HFFc6 (cell line): ENCODE measurements at regions not wholly inside any gene's neighbourhood (a gene's known extent, or its start where the extent isn't known, plus 50 kb on each side); places are given as distances from the start of the nearest gene placed in this dataset.
"Not testable (repeated sequence)": the region's sequence is repeated elsewhere in the genome, so short reads cannot be mapped to it uniquely, and the experiment has no call there.

ENCODE experiments used
- DNase-seq: peaks from one replicate; pipeline ENCODE4 v3.0.0-alpha.2; 2018
- H3K27ac Mint-ChIP-seq: 2 replicates; pipeline ENCODE4 v1.8.0; 2020; ENCODE audit warnings: mild to moderate bottlenecking, mixed read lengths
- H3K27me3 Mint-ChIP-seq: 2 replicates; pipeline ENCODE4 v1.8.0; 2021; ENCODE audit warnings: mild to moderate bottlenecking, moderate library complexity, mixed read lengths; ENCODE audit not compliant: insufficient read depth
- H3K36me3 Mint-ChIP-seq: 2 replicates; pipeline ENCODE4 v1.8.0; 2021; ENCODE audit warnings: low read depth, mixed read lengths
- H3K4me1 Mint-ChIP-seq: 2 replicates; pipeline ENCODE4 v1.8.0; 2020; ENCODE audit warnings: low read depth, mixed read lengths
- H3K4me3 Mint-ChIP-seq: 2 replicates; pipeline ENCODE4 v1.8.0; 2020; ENCODE audit warnings: mild to moderate bottlenecking, moderate library complexity, mixed read lengths
- H3K9me3 Mint-ChIP-seq: 2 replicates; pipeline ENCODE4 v1.8.0; 2020; ENCODE audit warnings: mild to moderate bottlenecking, mixed read lengths
- CTCF ChIP-seq: fragments of 200-600 bp; sonication (generic); IDR thresholded peaks from 2 replicates; pipeline ENCODE4 v1.5.0; 2021; ENCODE audit warnings: antibody characterized with exemption, mild to moderate bottlenecking

GRCh38 chr12:60539592-60539991 is 943.8 kb downstream of the SLC16A7 start:
- H3K9me3 Mint-ChIP-seq: no peaks in the 10 kb centered on the region
- no peaks in the 10 kb centered on the region for H3K4me1 Mint-ChIP-seq
- H3K4me3 Mint-ChIP-seq: peak overlapping the region; percentile 6; the same call in 1 of the 2 replicates
- DNase-seq: no peak
- TF ChIP-seq CTCF: no peak
- no peaks in the 10 kb centered on the region for H3K27me3 Mint-ChIP-seq
- H3K36me3 Mint-ChIP-seq: no peaks in the 10 kb centered on the region
- H3K27ac Mint-ChIP-seq: no peak overlapping the region

GRCh38 chr12:60568914-60569313 is 973.1 kb downstream of the SLC16A7 start:
- Mint-ChIP-seq H3K36me3 (no peaks in the 10 kb centered on the region), H3K27ac (no peak overlapping the region), H3K4me3 (no peak overlapping the region), H3K9me3 (no peaks in the 10 kb centered on the region), H3K4me1 (no peaks in the 10 kb centered on the region), H3K27me3 (no peaks in the 10 kb centered on the region)
- no peak for TF ChIP-seq CTCF
- no peak for DNase-seq

GRCh38 chr12:60577607-60578006 is 981.8 kb downstream of the SLC16A7 start:
- Mint-ChIP-seq H3K4me3 (no peak overlapping the region), H3K9me3 (no peaks in the 10 kb centered on the region), H3K4me1 (no peaks in the 10 kb centered on the region), H3K27me3 (no peaks in the 10 kb centered on the region), H3K36me3 (no peaks in the 10 kb centered on the region), H3K27ac (no peak overlapping the region)
- DNase-seq: no peak
- TF ChIP-seq CTCF: no peak

GRCh38 chr12:60587664-60588063 is 991.8 kb downstream of the SLC16A7 start:
- peaks cover 22% of the 10 kb centered on the region; the same call in 1 of the 2 replicates for H3K9me3 Mint-ChIP-seq
- H3K36me3 Mint-ChIP-seq, H3K4me3 Mint-ChIP-seq, H3K27ac Mint-ChIP-seq, H3K27me3 Mint-ChIP-seq, DNase-seq, H3K4me1 Mint-ChIP-seq: not testable (repeated sequence)

- no peak for TF ChIP-seq CTCF
- H3K9me3 Mint-ChIP-seq: peaks cover 17% of the 10 kb centered on the region; the same call in 1 of the 2 replicates
- no peaks in the 10 kb centered on the region for H3K27me3 Mint-ChIP-seq
Observed at GRCh38 chr12:60594035-60594711, 998.3 kb downstream of the SLC16A7 start.

GRCh38 chr12:60602601-60603000 is 1006.8 kb downstream of the SLC16A7 start:
- Mint-ChIP-seq H3K9me3 (peaks cover 20% of the 10 kb centered on the region), H3K27me3 (no peaks in the 10 kb centered on the region), H3K4me3 (no peak overlapping the region), H3K4me1 (no peaks in the 10 kb centered on the region), H3K36me3 (no peaks in the 10 kb centered on the region), H3K27ac (no peak overlapping the region)
- no peak for TF ChIP-seq CTCF
- no peak for DNase-seq

More at GRCh38 chr12:60594035-60594711, 998.3 kb downstream of the SLC16A7 start:
- no peak overlapping the region for H3K4me3 Mint-ChIP-seq
- no peak for DNase-seq
- no peaks in the 10 kb centered on the region for H3K4me1 Mint-ChIP-seq
- H3K27ac Mint-ChIP-seq: no peak overlapping the region
- H3K36me3 Mint-ChIP-seq: no peaks in the 10 kb centered on the region

- not testable (repeated sequence) for H3K4me3 Mint-ChIP-seq, H3K4me1 Mint-ChIP-seq, H3K27ac Mint-ChIP-seq, H3K36me3 Mint-ChIP-seq, H3K27me3 Mint-ChIP-seq, DNase-seq
- H3K9me3 Mint-ChIP-seq: peaks cover 23% of the 10 kb centered on the region
Observed at GRCh38 chr12:60603475-60603874, 1007.6 kb downstream of the SLC16A7 start.
